OCI-LY1 (cell line): ENCODE measurements at regions not wholly inside any gene's neighbourhood (a gene's known extent, or its start where the extent isn't known, plus 50 kb on each side); places are given as distances from the start of the nearest gene placed in this dataset.

ENCODE experiments used
- CTCF ChIP-seq: fragments of 200-600 bp; sonication (generic), shearing (Covaris generic); IDR thresholded peaks from 2 replicates; pipeline ENCODE4 v1.5.1; 2017; ENCODE audit warnings: mild to moderate bottlenecking, antibody characterized with exemption, low read length, moderate library complexity, mixed read lengths
- EZH2 ChIP-seq: fragments of 200-600 bp; sonication (generic), shearing (Covaris generic); IDR thresholded peaks from 2 replicates; pipeline ENCODE4 v1.8.0; 2017; ENCODE audit warnings: borderline replicate concordance, mixed run types, mild to moderate bottlenecking, antibody characterized with exemption, low read length, moderate library complexity, mixed read lengths

GRCh38 chr18:45565280-45565970 lies 49.9 kb upstream of the SLC14A2 start:
- TF ChIP-seq EZH2: no peak
- no peak for TF ChIP-seq CTCF
